Urothelium cell line (cell line): ENCODE measurements at regions not wholly inside any gene's neighbourhood (a gene's known extent, or its start where the extent isn't known, plus 50 kb on each side); places are given as distances from the start of the nearest gene placed in this dataset.
"Not testable (repeated sequence)": the region's sequence is repeated elsewhere in the genome, so short reads cannot be mapped to it uniquely, and the experiment has no call there.

ENCODE experiments used
- DNase-seq: peaks from one replicate; pipeline ENCODE4 v3.0.0; 2011; ENCODE audit warnings: low spot score, mixed read lengths
- FAIRE-seq: peaks from 2 replicates; lab custom pipeline; 2011; peaks lifted over from hg19 to GRCh38; lab: Jason Lieb, UNC

DNA sequence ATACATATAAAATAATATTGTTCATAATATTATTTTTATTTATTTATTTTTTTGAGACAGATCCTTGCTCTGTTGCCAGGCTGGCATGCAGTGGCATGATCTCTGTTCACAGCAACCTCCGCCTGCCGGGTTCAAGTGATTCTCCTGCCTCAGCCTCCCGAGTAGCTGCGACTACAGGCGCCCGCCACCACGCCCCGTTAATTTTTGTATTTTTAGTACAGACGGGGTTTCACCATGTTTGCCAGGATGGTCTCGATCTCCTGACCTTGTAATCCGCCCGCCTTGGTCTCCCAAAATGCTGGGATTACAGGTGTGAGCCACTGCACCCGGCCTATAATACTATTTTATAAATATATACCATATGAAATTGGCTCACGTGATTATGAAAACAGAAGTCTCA is 832.4 kb upstream of the TPTE start:
- DNase-seq, FAIRE-seq: not testable (repeated sequence)

GRCh38 chr21:9690981-9691380 is 830.4 kb upstream of the TPTE start:
- not testable (repeated sequence) for DNase-seq, FAIRE-seq

GRCh38 chr21:9695759-9696158 is 825.6 kb upstream of the TPTE start:
- not testable (repeated sequence) for FAIRE-seq, DNase-seq

- FAIRE-seq, DNase-seq: not testable (repeated sequence)
These were observed 823.6 kb upstream of the TPTE start for GRCh38 chr21:9697751-9698150.

DNA sequence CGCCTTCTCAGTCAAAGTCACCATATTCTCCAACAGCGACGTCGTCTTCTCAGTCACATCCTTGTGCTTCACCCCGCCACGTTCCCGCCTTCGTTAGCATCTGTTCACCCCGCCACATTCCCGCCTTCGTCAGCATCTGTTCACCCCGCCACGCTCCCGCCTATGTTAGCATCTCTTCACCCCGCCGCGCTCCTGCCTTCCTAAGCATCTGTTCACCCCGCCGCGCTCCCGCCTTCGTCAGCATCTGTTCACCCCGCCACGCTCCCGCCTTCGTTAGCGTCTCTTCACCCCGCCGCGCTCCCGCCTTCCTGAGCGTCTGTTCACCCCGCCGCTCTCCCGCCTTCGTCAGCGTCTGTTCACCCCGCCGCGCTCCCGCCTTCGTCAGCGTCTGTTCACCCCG is 816.4 kb upstream of the TPTE start:
- not testable (repeated sequence) for DNase-seq, FAIRE-seq

DNA sequence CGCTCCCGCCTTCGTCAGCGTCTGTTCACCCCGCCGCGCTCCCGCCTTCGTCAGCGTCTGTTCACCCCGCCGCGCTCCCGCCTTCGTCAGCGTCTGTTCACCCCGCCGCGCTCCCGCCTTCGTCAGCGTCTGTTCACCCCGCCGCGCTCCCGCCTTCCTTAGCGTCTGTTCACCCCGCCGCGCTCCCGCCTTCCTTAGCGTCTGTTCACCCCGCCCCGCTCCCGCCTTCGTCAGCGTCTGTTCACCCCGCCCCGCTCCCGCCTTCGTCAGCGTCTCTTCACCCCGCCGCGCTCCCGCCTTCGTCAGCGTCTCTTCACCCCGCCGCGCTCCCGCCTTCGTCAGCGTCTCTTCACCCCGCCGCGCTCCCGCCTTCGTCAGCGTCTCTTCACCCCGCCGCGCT is 815.9 kb upstream of the TPTE start:
- not testable (repeated sequence) for DNase-seq, FAIRE-seq

- DNase-seq, FAIRE-seq: not testable (repeated sequence)
These were observed 796.8 kb upstream of the TPTE start for GRCh38 chr21:9724542-9724941.

GRCh38 chr21:9727187-9727586 is 794.2 kb upstream of the TPTE start:
- not testable (repeated sequence) for FAIRE-seq, DNase-seq

GRCh38 chr21:9728219-9728992 is 793.0 kb upstream of the TPTE start:
- not testable (repeated sequence) for FAIRE-seq, DNase-seq

DNA sequence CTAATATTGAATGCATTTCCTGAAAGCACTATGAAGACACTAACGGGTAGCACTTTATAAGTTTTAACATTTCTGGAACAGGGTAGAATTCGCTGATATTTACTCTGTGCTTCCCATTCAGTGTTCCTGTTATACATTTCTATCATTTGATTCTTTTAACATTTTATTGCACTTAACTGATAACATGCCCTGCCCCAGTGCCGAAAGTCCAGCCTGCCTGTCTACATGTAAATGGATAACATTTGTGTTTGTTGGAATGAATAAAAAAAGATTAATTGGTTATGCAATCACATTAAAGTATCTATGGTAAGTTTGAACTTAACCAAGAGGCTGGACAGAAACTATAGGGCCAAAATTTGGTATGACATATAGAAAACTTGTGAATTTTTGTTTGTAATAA is 790.5 kb upstream of the TPTE start:
- DNase-seq (no peak), FAIRE-seq (no peak)

DNA sequence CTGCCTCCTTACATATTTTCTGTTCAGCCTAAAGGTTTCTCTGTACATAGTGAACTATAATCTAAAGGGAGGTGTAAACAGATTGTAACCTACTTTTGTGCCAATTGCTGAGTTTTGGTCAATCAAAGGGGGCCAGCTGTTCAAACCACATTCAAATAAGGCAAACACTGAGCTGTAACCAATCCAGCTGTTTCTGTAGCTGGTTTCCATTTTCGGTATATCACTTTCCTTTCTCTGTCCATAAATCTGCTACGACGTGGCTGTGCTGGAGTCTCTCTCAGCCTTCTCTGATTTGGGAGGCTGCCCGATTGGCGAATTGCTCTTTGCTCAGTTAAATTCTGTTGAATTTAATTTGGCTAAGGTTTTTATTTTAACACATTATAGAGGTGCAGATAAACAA is 790.1 kb upstream of the TPTE start:
- not testable (repeated sequence) for FAIRE-seq, DNase-seq

GRCh38 chr21:9732605-9733004 is 788.8 kb upstream of the TPTE start:
- DNase-seq, FAIRE-seq: not testable (repeated sequence)

GRCh38 chr21:9733761-9734558 is 787.4 kb upstream of the TPTE start:
- DNase-seq, FAIRE-seq: not testable (repeated sequence)

GRCh38 chr21:9735421-9735961 is 785.9 kb upstream of the TPTE start:
- no peak for FAIRE-seq
- no peak for DNase-seq

GRCh38 chr21:9737301-9737700 is 784.1 kb upstream of the TPTE start:
- not testable (repeated sequence) for DNase-seq, FAIRE-seq

- not testable (repeated sequence) for FAIRE-seq, DNase-seq
These were observed 783.4 kb upstream of the TPTE start for GRCh38 chr21:9737871-9738515.

DNA sequence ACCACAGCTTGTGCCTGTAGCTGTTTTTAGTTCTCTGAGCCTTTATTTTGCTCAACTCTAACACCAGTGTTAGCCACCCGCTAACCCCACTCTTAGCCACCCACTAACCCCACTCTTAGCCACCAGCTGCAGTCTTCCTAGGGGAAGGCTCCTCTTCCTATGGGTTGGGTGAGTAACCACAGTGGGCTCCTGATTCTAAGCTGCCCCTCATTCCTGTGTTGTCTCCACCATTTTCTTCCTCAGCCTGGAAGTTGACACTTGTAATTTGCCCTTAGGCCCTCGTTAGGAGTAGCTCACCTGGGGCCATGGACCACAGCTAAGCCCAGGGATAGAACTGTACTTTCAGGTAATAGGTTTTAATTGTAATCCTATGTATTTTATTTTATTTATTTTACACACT is 782.9 kb upstream of the TPTE start:
- DNase-seq (no peak), FAIRE-seq (no peak)

DNA sequence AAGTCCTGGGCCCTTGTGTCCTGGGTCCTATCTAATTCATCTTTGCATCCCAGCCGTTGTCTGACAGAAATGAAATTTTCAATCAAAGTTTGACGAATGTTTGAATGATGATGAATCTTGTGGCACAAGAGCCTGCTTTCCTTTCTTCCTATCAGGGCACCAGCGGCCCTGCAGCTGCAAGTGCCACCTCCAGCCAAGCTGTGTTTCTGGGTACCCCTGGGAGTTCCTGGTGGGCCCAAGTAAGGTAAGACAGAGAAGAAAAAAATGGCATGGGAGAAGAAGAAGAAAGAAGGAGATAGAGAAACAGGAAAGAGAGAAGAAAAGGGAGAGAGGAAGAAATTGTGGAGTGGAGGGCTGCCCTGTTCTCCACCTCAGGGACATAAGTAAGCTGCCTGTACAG is 782.1 kb upstream of the TPTE start:
- no peak for FAIRE-seq

GRCh38 chr21:9740177-9740941 is 781.0 kb upstream of the TPTE start:
- FAIRE-seq, DNase-seq: not testable (repeated sequence)

More for the DNA sequence above, 782.1 kb upstream of the TPTE start:
- no peak for DNase-seq
